ENCODE measurements at regions not wholly inside any gene's neighbourhood (a gene's known extent, or its start where the extent isn't known, plus 50 kb on each side); places are given as distances from the start of the nearest gene placed in this dataset.

- H3K4me3 ChIP-seq, result no peak overlapping the region
- DNase-seq (ENCODE audit: extremely low spot score in 2 of 2), result no peak
- no peaks in the 10 kb centered on the region for H3K4me1 ChIP-seq
- no peaks in the 10 kb centered on the region for H3K9me3 ChIP-seq
- H3K27ac ChIP-seq, result no peak overlapping the region
- TF ChIP-seq CTCF (IDR thresholded peaks at IDR 0.05) (no peak), POLR2AphosphoS5 (IDR thresholded peaks at IDR 0.05; ENCODE audit: insufficient read depth in 1 of 2, low read depth in 1 of 2) (no peak), POLR2A (IDR thresholded peaks at IDR 0.05) (no peak)
- H3K27me3 ChIP-seq, result no peaks in the 10 kb centered on the region
- H3K36me3 ChIP-seq, result no peaks in the 10 kb centered on the region
- intact Hi-C loops (cut with DNase I), result no loop called here
Observed at GRCh38 chr4:179145746-179146525, 1703.7 kb upstream of the AGA start.

DNA sequence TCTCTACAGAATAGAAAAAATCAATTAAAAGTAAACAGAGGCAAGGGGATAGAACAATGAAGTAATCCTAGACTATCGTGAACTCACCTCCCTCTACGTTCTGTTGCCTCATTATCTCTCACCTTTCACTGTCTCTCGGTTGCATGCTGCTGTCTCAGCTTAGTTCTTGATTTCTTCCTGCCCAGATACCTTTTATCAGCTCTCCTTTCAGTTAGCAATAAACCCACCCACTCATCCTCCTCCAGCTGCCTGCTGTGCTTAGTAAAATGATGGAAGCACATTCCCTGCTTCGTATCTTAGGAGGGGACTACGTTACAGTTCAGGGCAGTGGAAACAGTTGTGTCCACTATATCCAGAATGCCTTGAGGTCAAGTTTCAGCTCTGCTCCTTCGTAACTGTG, 1709.5 kb upstream of the AGA start:
- H3K36me3 ChIP-seq, result no peaks in the 10 kb centered on the region
- H3K27me3 ChIP-seq, result no peaks in the 10 kb centered on the region
- no peaks in the 10 kb centered on the region for H3K9me3 ChIP-seq
- intact Hi-C loops (cut with DNase I), result no loop called here
- H3K27ac ChIP-seq, result no peak overlapping the region
- H3K4me1 ChIP-seq, result no peaks in the 10 kb centered on the region
- no peak for TF ChIP-seq POLR2AphosphoS5 (IDR thresholded peaks at IDR 0.05; ENCODE audit: insufficient read depth in 1 of 2, low read depth in 1 of 2)
- TF ChIP-seq POLR2A (IDR thresholded peaks at IDR 0.05), result no peak
- no peak for TF ChIP-seq CTCF (IDR thresholded peaks at IDR 0.05)
- DNase-seq (ENCODE audit: extremely low spot score in 2 of 2), result no peak
- no peak overlapping the region for H3K4me3 ChIP-seq

GRCh38 chr4:179163147-179163546, 1720.9 kb upstream of the AGA start:
- no peaks in the 10 kb centered on the region for H3K9me3 ChIP-seq
- no peak overlapping the region for H3K4me3 ChIP-seq
- no peaks in the 10 kb centered on the region for H3K4me1 ChIP-seq
- no peak for DNase-seq (ENCODE audit: extremely low spot score in 2 of 2)
- intact Hi-C loops (cut with DNase I), result no loop called here
- H3K27ac ChIP-seq, result no peak overlapping the region
- no peak for TF ChIP-seq CTCF (IDR thresholded peaks at IDR 0.05)
- no peak for TF ChIP-seq POLR2AphosphoS5 (IDR thresholded peaks at IDR 0.05; ENCODE audit: insufficient read depth in 1 of 2, low read depth in 1 of 2)
- TF ChIP-seq POLR2A (IDR thresholded peaks at IDR 0.05), result no peak
- H3K27me3 ChIP-seq, result no peaks in the 10 kb centered on the region
- no peaks in the 10 kb centered on the region for H3K36me3 ChIP-seq

DNA sequence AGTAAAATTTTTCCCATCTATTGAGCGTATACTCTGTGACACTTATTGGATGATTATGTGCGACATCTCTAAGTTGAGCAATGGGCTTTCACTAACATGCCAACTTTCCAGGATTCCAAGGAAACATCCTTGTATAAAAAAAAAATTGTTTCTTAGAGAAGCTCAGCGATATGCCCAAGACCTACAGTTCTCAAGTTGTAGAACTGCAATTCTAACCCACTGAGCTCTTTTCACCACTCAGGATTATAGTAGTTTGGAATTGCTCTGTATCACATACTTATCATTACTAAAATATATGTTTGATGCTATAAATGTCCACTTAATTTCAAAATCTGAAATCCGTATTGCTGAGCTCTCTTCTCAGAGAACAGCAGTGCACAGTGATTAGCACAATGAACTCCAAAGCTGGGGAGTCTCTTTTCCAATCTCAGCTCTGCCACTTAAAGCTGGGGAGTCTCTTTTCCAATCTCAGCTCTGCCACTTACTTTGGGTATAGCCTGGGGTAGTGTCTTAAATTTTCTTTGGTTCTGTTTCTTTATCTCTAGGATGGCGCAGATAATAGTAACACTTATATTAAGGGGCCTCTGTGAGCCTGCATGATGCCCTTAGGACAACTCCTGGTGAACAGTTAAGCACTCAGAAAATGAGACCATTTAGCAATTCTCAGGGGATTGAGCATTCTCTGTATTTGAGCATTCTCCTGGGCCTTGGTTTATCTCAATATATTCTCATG, 1722.2 kb upstream of the AGA start:
- no peaks in the 10 kb centered on the region for H3K4me1 ChIP-seq
- H3K9me3 ChIP-seq, result no peaks in the 10 kb centered on the region
- H3K27me3 ChIP-seq, result no peaks in the 10 kb centered on the region
- intact Hi-C loops (cut with DNase I), result no loop called here
- no peak overlapping the region for H3K4me3 ChIP-seq
- TF ChIP-seq POLR2AphosphoS5 (IDR thresholded peaks at IDR 0.05; ENCODE audit: insufficient read depth in 1 of 2, low read depth in 1 of 2) (no peak), CTCF (IDR thresholded peaks at IDR 0.05) (no peak), POLR2A (IDR thresholded peaks at IDR 0.05) (no peak)
- H3K27ac ChIP-seq, result no peak overlapping the region
- no peaks in the 10 kb centered on the region for H3K36me3 ChIP-seq
- no peak for DNase-seq (ENCODE audit: extremely low spot score in 2 of 2)

Measured in vagina (tissue), 2 donors.